Omental fat pad (tissue), 3 donors: ENCODE measurements at regions not wholly inside any gene's neighbourhood (a gene's known extent, or its start where the extent isn't known, plus 50 kb on each side); places are given as distances from the start of the nearest gene placed in this dataset.

Source experiments
- ATAC-seq: fragments of 150-250 bp; one replicate; pipeline ENCODE4 v1.9.1; 2016; ENCODE audit warnings: mild to moderate bottlenecking, moderate library complexity; ENCODE audit not compliant: low FRiP score
- DNase-seq: peaks from one replicate; pipeline ENCODE4 v3.0.0-alpha.2; 2019; ENCODE audit warnings: low spot score
- TF ChIP-seq, protein P1 (sequence below), 3 donors: fragments of 450-650 bp; IDR thresholded peaks; one replicate each; pipeline ENCODE4 v1.5.1; 2016 to 2017; ENCODE audit warnings: antibody characterized with exemption in 3 of 3, mild to moderate bottlenecking in 3 of 3, moderate library complexity in 2 of 3

DNA sequence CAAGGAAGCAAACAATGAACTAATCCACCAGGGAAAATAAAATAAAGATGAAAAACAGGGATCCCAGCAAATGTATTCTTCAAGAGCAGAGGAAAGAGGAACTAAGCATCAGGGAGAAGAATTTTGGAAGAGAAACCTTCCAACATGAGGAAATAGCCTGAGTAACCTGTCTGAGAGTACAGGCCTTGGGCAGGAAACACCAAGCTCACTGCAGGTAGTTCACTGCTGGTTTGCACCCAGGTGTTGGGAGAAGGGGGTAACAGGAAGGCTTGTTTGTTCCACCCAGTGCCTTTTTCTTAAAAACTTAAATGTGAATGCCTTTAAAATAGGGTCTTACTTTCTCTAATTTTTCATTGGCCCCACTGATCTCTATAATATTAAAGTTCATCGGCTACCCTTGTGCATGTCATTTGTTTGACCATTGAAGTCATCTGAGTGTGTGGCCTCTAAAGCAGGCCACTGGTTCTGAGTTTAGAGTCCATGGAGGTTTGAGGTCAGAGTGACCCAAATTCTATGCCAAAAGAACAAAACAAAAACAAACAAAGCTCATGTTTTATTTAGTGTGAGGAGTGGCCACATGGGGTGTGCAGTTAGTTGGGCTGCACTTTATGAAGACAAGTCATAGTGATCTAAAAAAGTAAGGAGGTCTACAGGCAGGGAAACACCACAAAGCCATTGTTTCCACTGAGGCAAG is 62.9 kb upstream of the COX10 start:
- no peak for DNase-seq
- TF ChIP-seq, protein P1, sequence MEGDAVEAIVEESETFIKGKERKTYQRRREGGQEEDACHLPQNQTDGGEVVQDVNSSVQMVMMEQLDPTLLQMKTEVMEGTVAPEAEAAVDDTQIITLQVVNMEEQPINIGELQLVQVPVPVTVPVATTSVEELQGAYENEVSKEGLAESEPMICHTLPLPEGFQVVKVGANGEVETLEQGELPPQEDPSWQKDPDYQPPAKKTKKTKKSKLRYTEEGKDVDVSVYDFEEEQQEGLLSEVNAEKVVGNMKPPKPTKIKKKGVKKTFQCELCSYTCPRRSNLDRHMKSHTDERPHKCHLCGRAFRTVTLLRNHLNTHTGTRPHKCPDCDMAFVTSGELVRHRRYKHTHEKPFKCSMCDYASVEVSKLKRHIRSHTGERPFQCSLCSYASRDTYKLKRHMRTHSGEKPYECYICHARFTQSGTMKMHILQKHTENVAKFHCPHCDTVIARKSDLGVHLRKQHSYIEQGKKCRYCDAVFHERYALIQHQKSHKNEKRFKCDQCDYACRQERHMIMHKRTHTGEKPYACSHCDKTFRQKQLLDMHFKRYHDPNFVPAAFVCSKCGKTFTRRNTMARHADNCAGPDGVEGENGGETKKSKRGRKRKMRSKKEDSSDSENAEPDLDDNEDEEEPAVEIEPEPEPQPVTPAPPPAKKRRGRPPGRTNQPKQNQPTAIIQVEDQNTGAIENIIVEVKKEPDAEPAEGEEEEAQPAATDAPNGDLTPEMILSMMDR (IDR thresholded peaks at IDR 0.05), result no peak
- ATAC-seq, result no peak

DNA sequence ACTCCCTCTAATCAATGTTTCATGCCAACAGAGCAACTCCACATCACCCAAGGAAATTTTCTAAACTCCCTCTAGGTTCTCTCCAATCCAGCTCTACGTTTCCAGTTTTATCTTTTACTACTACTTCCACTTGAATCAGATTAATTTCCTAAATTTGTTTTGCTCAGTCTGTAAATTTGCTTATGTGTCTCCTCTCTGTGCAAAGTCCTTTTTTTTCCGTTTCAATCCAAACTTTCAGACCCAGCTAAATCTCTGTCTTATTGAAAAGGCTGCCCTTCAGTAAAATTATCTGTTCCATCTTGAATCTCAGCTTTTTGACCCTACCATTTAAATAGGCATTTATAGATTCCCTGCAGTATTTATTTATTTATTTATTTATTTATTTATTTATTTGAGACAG is 61.4 kb upstream of the COX10 start:
- TF ChIP-seq, protein P1 (IDR thresholded peaks at IDR 0.05), result no peak
- DNase-seq, result no peak
- no peak for ATAC-seq

DNA sequence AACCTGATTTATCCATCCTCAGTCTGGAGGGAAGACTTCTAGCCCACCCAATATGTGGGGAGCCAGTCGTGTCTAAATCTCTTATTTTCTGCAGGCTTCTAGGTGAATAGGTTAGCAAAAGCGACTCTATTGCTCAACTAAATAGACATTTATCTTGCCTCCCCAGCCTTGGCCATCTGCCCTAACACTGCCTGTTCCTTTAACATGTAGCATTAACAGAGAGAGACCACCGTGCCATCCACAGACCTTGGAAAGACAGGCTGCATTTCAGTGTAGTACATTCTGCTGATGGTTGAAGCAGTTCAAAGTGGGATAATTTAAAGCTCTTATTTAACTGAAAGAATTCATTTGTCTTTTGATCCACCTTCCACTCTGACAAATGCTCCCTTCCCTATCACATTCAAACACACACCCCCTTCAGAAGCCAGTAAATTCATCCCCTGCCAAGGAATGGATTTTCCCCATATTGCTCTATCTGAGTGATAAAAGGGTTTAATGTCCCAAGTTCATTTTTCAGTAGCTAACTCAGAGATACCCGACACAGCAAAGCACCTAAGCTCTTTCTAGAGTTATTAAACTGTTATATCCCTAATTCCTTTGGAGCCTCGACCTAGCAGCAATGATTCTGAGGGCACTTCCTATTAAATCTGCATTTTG is 58.1 kb upstream of the COX10 start:
- TF ChIP-seq, protein P1 (IDR thresholded peaks at IDR 0.05), result no peak
- ATAC-seq, result no peak
- DNase-seq, result no peak

DNA sequence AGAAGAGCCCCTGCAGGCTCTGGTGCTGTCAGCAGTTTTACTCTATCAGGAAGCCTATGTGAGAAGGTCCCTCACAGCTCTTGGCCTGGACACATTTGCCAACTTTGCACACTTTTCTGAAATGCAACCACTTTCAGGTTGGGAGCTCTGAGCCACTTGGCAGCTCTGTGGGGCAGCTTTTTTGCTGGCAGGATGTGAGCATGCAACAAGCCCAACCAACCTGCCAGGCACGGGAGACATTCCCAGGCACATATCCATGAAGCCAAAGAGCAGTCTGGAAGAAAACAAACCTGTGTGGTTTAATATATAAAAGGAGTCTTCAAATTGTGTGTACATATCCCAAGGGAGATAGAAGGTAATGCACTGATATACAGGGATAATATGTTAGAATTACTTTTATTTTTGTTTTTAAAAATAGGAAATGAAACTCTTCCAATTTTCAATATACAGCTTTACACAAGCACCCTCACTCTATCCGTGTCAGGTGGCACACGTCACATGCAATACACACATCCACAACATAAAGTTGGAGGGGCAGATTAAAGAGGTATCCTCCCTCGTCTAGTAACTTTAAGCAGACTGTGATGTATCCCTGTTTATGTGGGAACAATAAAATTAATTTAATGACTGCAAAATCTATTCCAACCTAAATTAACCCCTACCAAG is 57.4 kb upstream of the COX10 start:
- ATAC-seq (no peak), DNase-seq (no peak)
- TF ChIP-seq, protein P1 (IDR thresholded peaks at IDR 0.05), result no peak

DNA sequence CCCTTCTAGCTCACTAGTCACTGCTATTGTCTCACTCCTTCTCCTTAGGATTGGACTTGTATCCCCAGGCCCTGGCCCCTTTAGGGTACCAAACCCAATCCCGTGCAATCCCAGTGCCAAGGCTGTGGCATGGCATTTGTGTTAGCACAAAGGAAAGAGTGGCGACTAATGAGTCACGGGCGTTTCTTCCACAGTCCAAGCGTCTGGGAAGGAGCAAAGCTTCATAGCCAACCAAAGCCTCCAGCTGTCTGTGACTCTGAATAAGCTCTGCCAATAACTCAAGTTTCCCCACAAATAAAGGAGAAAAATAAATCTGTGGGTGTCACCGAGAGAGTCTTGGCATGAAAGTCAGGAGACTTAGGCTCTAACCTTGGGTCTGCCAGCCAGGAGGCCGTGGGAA is 54.6 kb upstream of the COX10 start:
- TF ChIP-seq, protein P1 (IDR thresholded peaks at IDR 0.05), result no peak
- DNase-seq (no peak), ATAC-seq (no peak)

DNA sequence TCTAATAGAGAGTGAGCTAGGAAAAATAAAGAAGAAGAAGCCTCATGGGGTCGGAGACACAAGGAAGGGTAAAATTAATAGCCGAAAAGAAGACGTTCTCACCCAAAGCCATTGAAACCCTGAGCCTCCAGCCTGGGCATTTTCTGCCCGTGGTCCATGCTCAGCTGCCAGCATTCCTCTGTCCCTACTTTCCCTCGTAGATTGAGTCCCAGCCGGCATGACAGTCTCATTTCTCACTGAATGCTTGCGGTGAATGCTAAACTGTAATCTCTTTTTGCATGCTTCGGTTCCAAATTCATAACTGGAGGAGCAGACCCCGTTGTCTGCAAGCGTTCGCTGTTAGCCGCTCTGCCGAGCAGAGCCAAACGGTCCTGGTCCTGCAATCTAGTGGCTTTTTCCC is 54.0 kb upstream of the COX10 start:
- TF ChIP-seq, protein P1 (IDR thresholded peaks at IDR 0.05), result no peak
- ATAC-seq (no peak), DNase-seq (no peak)
